ENCODE measurements at regions not wholly inside any gene's neighbourhood (a gene's known extent, or its start where the extent isn't known, plus 50 kb on each side); places are given as distances from the start of the nearest gene placed in this dataset.

DNA sequence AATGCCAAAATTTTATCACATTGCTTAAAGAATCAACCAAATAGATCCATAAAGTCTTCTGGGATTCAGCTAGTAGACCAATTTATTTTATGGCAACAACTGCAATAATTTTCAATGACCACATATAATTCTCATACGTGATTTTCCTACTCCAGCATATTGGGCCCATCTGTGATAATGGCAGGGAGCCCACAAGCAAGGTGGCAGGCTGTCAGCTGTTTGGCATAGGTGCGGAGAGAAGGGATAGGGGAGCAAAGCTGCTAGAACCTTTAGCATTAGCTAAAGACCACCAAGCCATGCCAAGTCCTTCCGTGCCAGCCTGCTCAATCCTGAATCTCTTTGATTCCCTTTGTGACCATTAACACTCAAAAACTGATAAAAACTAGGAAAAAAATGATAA is 721.2 kb downstream of the XPNPEP1 start:
- Histone ChIP-seq H3K27ac (no peak overlapping the region), H3K4me3 (no peak overlapping the region), H3K27me3 (replicated peaks; ENCODE audit: insufficient read depth) (no peaks in the 10 kb centered on the region), H3K36me3 (no peaks in the 10 kb centered on the region), H3K9me3 (no peaks in the 10 kb centered on the region), H3K4me1 (ENCODE audit: control insufficient read depth in 1 of 2, low read depth in 2 of 2) (no peaks in the 10 kb centered on the region)
- ATAC-seq (ENCODE audit: insufficient number of reproducible peaks, low FRiP score, low read depth) = no peak
- TF ChIP-seq, protein P1, sequence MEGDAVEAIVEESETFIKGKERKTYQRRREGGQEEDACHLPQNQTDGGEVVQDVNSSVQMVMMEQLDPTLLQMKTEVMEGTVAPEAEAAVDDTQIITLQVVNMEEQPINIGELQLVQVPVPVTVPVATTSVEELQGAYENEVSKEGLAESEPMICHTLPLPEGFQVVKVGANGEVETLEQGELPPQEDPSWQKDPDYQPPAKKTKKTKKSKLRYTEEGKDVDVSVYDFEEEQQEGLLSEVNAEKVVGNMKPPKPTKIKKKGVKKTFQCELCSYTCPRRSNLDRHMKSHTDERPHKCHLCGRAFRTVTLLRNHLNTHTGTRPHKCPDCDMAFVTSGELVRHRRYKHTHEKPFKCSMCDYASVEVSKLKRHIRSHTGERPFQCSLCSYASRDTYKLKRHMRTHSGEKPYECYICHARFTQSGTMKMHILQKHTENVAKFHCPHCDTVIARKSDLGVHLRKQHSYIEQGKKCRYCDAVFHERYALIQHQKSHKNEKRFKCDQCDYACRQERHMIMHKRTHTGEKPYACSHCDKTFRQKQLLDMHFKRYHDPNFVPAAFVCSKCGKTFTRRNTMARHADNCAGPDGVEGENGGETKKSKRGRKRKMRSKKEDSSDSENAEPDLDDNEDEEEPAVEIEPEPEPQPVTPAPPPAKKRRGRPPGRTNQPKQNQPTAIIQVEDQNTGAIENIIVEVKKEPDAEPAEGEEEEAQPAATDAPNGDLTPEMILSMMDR (IDR thresholded peaks at IDR 0.05) = no peak
- no peak for DNase-seq (ENCODE audit: low spot score)

DNA sequence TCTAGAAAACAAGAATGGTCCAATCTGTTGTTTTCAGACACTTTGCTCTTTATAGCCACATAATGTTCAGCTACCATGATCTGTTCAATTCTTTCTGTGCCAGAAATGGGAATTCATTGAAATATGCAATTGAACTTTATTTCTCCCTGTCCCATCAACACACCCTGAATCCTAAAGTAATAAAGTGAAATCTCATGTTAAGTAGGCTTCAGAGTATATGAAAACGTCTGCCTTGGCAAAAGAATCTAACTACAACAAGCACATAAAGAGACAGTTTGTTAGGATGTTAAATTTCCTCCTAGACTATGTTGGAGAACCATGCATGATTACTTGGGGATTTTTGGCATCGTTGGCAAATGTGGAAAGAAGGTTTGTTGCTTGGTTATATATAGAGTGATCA is 722.7 kb downstream of the XPNPEP1 start:
- no peak for ATAC-seq (ENCODE audit: insufficient number of reproducible peaks, low FRiP score, low read depth)
- H3K27me3 ChIP-seq (replicated peaks; ENCODE audit: insufficient read depth) = no peaks in the 10 kb centered on the region
- no peaks in the 10 kb centered on the region for H3K9me3 ChIP-seq

DNA sequence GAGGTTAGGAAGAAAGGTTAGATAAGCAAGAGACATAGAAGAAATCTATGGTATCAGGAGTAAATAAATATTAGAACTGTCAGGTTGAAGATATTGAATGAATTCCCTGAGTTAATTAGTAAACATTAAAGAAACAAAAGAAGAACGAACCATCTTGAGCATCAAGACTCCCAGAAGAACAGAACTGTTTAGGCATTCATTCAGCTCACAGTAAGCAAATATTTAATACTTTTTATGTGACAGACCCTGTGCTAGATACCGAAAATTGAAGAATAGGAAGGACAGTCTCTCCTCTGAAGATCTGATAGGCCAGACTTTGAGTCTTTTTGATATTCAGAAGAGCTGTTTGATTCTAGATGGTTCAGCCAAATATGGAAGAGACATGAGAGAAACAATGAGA is 731.5 kb downstream of the XPNPEP1 start:
- Histone ChIP-seq H3K9me3 (peaks cover 5% of the 10 kb centered on the region), H3K4me3 (no peak overlapping the region), H3K27ac (no peak overlapping the region), H3K36me3 (no peaks in the 10 kb centered on the region), H3K4me1 (ENCODE audit: control insufficient read depth in 1 of 2, low read depth in 2 of 2) (no peaks in the 10 kb centered on the region), H3K27me3 (replicated peaks; ENCODE audit: insufficient read depth) (no peaks in the 10 kb centered on the region)
- ATAC-seq (ENCODE audit: insufficient number of reproducible peaks, low FRiP score, low read depth) (no peak), DNase-seq (ENCODE audit: low spot score) (no peak)
- TF ChIP-seq, protein P1 (IDR thresholded peaks at IDR 0.05) = no peak

More for the DNA sequence above, 722.7 kb downstream of the XPNPEP1 start:
- H3K4me1 ChIP-seq (ENCODE audit: control insufficient read depth in 1 of 2, low read depth in 2 of 2) = no peaks in the 10 kb centered on the region
- no peak overlapping the region for H3K4me3 ChIP-seq
- H3K27ac ChIP-seq = no peak overlapping the region
- TF ChIP-seq, protein P1 (IDR thresholded peaks at IDR 0.05) = no peak
- DNase-seq (ENCODE audit: low spot score) = no peak
- H3K36me3 ChIP-seq = no peaks in the 10 kb centered on the region

DNA sequence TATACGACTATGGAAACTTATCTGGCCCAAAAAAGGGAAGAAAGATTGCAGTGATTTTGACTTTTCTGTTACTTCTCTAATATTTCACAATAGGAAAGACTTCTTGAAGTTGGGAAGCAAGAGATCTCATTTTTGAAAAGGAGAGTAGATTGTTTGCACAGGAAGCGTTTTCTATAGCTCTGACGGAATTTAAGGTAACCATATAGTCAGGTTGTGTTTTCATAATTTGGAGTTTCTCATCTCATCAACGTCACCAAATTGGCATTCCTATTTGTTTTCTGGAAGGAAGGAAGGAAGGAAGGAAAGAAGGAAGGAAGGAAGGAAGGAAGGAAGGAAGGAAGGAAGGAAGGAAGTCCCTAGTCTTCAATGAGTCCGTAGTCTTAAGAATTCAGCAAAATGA is 732.0 kb downstream of the XPNPEP1 start:
- Histone ChIP-seq H3K27ac (no peak overlapping the region), H3K36me3 (no peaks in the 10 kb centered on the region), H3K4me3 (no peak overlapping the region), H3K27me3 (replicated peaks; ENCODE audit: insufficient read depth) (no peaks in the 10 kb centered on the region), H3K4me1 (ENCODE audit: control insufficient read depth in 1 of 2, low read depth in 2 of 2) (no peaks in the 10 kb centered on the region), H3K9me3 (peaks cover 10% of the 10 kb centered on the region)
- ATAC-seq (ENCODE audit: insufficient number of reproducible peaks, low FRiP score, low read depth) (no peak), DNase-seq (ENCODE audit: low spot score) (no peak)
- TF ChIP-seq, protein P1 (IDR thresholded peaks at IDR 0.05) = no peak

DNA sequence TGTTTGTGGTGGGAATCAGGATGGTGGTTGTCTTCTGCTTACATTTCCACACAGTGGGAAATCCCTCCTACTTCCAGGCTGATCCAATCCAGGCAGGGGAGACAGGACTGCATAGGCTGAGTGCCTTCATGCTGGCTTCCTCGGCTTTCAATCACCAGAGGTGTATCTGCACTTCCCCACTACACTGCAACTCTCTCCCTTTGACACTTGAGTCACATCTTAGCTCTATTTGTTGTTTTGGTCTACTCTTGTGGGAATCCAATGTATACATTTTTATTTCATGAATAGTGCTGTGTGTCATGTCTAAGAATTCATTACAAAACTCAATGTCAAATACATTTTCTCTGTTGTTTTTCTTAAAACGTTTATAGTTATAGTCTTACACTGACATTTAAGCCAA is 735.6 kb downstream of the XPNPEP1 start:
- H3K9me3 ChIP-seq = peaks cover 17% of the 10 kb centered on the region
- no peaks in the 10 kb centered on the region for H3K4me1 ChIP-seq (ENCODE audit: control insufficient read depth in 1 of 2, low read depth in 2 of 2)
- DNase-seq (ENCODE audit: low spot score) = no peak
- no peaks in the 10 kb centered on the region for H3K27me3 ChIP-seq (replicated peaks; ENCODE audit: insufficient read depth)
- TF ChIP-seq, protein P1 (IDR thresholded peaks at IDR 0.05) = no peak
- no peak overlapping the region for H3K4me3 ChIP-seq
- H3K36me3 ChIP-seq = no peaks in the 10 kb centered on the region
- ATAC-seq (ENCODE audit: insufficient number of reproducible peaks, low FRiP score, low read depth) = no peak
- no peak overlapping the region for H3K27ac ChIP-seq
